ENCODE measurements at regions not wholly inside any gene's neighbourhood (a gene's known extent, or its start where the extent isn't known, plus 50 kb on each side); places are given as distances from the start of the nearest gene placed in this dataset.
A peak's percentile ranks its signal among the peaks of the same experiment; 100 is the strongest.

GRCh38 chr1:10848109-10848684, 51.8 kb upstream of the CASZ1 start:
- DNase-seq = no peak

GRCh38 chr1:10850026-10850425, 53.6 kb upstream of the CASZ1 start:
- DNase-seq = no peak

GRCh38 chr1:10851024-10852013, 54.9 kb upstream of the CASZ1 start:
- DNase-seq = no peak

- no peak for DNase-seq
These were observed 55.6 kb upstream of the CASZ1 start for GRCh38 chr1:10852018-10852417.

DNA sequence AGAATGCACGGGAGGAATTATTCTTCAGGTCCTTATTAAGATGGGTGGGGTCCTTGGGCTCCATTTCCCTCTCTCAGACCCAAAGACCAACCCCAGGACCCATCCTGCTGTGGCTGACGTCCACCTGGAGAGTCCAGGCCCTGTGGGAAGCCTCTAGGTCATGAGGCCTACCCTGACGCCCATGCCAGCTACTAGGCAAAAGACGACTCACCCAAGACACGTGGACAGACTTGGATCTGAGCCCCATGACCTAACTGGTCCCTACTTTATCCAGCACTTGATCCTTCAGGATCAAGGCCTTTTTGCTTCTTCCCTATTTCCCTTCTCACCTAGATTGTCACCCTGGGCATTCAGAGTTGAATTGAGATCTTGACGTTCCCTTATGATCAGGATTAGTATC, 56.0 kb upstream of the CASZ1 start:
- no peak for DNase-seq

DNA sequence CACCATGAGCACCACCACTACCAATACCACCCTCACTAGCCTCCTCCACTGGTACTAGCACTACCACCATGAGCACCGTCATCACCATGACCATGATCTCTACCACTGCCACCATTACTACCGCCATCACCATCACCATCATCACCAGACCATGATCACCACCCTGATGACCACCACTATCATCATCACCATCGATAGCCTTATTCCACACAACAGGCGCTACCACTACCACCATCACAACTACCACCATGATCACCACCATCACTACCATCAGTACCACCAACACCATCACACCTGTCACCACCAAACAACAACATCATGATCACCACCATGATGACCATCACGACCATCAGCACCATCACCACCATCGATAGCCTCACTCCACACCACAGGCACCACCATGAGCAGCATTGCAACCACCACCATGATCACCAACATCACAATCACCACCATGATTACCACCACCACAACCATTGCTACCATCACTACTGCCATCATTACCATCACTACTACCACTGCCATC, 56.6 kb upstream of the CASZ1 start:
- DNase-seq = no peak

DNA sequence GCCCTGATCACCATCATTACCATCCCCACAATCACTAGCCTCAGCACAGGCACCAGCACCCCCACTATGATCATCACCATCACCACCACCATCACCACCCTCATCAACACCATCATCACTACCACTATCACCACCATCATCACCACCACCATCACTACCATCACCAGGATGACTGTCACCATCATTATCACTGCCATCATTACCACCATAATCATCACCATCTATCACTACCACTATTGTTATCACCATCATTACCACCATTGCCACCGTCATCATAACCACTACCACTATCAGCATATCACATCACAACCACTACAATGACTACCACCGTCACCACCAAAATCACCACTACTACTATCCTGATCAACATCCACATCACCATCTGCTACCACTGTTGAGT, 57.3 kb upstream of the CASZ1 start:
- DNase-seq = no peak

DNA sequence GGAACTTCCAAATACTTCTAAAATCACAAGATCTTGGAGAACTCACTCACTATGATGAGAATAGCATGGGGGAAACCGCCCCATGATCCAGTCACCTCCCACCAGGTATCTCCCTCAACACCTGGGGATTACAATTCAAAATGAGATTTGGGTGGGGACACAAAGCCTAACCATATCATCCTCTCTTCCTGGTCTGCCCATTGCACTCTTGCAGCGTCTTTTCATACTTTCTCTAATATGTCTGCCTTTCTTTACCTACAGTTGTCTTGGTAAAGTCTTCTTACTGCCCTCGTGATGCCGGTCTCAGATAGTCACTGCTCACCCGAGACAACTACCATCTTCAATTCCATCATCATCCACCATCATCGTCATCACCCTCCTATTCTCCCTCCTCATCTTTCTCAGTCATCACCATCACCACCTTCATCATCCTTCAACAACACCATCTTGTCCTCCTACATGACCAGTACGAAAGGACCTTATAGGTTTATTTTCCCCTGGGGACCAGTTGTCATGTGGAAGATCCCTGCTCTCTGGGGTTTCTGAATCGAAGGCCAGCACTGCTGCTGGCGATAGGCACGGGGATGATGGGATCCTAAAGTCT, 58.5 kb upstream of the CASZ1 start:
- DNase-seq = no peak

DNA sequence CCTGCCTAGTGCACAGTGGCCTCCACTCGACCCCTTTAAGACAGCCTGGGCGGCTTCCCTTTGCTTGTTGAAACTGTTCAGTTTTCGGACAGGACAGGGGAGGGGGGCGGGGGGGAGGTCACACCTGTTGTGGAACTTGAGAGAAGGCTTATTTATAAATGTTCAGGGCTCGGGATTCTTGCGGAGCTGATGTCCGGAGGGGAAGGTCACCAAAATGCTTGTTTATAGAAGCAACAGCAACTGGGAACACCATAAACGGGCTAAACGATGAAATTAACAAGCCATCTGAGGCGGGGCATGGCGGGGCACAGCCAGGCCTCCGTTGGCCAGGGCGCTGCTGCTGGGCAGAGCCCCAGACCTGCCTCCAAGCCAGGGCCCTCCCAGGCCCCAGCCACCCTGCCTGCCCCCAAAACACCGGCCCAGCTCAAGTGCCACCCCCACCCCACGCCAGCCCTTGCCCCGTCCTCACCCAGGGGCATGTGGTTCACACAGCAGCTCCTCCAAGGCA, 59.8 kb upstream of the CASZ1 start:
- no peak for DNase-seq

DNA sequence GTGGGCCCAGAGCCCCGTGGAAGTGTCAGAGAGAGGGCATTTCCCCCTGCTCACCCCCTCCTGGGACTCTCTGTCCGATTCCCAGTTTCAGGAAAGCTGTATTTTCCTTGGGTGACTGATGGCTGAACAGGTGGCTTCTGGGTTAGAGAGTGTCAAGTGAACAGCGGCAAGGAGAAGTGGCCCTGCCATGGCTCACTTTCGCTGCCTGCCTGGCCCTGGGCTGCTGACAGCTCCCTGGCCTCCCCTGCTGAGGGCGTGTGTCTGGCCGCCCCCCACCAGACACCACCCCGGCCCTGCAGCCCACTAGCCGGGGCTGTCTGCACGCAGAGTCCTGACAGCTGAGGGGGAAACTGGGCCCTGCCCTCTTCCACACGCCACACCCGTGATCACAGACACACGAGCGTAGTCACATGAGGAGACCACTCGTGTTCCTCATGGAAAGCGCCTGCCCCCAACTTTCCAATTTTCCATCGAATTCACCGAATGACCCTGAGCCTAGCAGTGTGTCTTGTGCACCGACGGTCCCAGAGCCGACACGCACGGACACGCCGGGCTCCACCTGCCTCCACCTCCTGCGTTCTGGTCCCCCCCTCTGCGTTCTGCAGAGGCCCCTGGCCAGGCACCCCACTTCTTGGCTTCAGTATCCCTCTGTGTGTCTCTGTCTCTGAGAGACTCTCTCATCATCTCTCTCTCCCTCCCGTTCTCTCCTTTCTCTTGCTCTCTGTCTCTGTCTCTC, 60.6 kb upstream of the CASZ1 start:
- no peak for DNase-seq

DNA sequence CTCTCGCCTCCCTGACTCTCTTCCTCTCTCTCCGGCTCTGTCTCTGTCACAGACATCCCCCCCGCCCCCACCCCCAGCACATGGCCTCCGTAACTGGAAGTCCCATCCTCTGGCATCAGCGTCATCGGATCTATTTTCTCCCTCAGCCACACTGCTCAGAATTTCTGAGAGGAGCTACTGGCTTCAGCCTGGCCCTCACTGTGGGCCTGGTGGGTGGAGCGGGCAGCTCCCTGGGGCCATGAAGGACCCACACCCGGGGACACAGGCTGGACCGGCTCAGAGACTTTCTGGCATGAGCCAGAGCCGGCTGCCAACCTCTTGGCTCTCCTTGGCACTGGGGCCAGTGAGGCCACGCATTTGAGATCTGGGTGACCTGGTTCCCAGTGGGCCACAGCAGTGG, 61.2 kb upstream of the CASZ1 start:
- no peak for DNase-seq

GRCh38 chr1:10860218-10860617, 63.8 kb upstream of the CASZ1 start:
- DNase-seq = no peak

GRCh38 chr1:10860682-10861081, 64.2 kb upstream of the CASZ1 start:
- DNase-seq = no peak

DNA sequence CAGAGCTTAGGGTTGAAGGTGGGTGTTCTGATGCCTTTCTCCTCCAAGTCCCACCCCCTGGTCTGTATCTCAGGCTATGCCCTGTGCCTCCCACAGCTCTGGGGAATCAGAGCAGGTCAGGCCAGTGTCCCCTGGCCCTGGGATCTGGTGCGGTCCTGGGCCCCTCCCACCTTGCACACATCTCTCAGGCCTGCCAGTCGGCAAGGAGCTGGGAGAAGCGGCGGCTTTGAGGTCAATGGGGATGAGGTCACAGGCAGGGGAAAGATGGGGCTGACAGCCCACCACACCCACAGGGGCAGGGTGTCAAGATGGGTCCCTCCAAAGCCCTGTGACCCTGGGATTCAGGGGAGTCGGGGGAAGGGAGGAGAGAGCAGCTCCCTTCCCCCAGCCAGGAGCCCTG, 65.4 kb upstream of the CASZ1 start:
- no peak for DNase-seq

DNA sequence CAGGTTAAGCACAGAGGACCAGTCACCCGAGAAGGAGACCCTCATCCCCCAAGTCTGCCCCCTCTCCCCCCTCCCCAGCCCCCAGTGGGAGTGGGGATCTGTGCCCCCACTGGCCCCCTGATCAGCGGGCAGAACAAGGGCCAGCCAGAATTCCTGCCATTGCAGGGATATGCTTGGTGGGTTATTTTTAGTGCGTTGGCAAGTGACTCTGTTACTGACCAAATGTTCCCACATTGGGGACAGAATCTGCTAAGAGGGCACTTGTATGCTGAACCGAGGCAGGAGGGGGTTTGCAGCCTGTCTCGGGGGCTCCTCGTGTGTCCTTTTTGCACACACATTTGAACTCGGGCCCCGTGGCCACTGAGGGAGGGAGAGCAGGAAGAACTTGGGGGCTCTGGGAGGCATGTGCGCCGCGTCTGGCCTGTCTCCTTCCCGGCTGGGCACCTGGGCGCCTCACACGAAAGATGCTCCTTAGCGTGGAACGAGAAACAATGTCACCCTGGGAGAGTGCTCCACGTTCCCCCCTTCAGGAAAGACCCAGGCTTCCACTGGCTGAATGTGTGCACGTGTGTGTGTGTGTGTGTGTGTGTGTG, 66.4 kb upstream of the CASZ1 start:
- DNase-seq = no peak

DNA sequence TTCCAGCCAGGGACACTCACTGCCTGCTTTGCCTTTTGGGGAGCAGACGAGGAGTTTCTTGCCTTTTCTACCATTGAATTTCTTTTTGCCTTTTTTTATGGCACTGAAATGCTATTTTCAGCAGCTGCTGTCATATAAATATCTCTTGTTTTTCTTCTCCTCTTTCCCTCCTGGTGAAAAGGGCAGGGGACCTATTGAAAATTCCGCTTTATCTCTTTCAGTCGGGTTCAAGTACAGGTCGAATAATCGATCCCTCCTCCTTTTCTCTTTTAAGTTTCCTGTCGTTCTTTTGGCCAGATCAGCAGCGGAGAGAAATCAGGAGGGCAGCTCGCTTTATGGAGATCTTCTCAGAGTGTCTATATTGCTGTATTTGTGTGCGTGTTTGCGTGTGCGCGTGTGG, 67.4 kb upstream of the CASZ1 start:
- DNase-seq = no peak

GRCh38 chr1:10864776-10865175, 68.3 kb upstream of the CASZ1 start:
- DNase-seq = no peak

- DNase-seq = no peak
These were observed 69.3 kb upstream of the CASZ1 start for GRCh38 chr1:10865518-10866320.

GRCh38 chr1:10866321-10867093, 70.1 kb upstream of the CASZ1 start:
- DNase-seq = no peak

DNA sequence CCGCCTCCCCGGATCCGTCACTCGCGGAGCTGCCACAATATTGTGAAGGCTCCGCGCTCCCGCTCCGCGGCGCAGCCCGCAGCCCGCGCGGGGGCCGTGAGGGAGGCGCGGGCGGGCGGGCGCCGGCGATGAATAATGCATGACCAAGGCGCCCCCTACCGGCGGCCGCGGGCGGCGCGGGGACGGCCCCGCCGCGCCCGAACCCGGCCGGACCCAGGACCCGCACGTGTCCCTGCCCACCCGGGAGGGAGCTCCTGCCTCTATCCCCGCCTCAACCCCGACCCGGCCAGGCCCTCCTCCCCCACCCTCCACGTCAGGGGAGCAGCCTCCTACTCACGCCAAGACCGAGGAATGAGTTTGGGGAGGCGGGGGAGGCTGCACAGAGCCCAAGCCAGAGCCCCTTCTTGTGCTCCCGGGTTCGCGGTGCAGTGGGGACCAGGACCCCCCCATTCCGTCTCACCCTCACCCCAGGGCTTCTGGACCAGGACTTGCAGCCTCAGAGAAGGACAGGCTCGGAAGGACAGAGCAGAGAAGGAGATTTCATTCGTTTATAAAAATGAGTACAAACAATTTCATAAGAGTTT, 70.8 kb upstream of the CASZ1 start:
- peak; percentile 56 for DNase-seq
